Loucy (cell line): ENCODE measurements at regions not wholly inside any gene's neighbourhood (a gene's known extent, or its start where the extent isn't known, plus 50 kb on each side); places are given as distances from the start of the nearest gene placed in this dataset.

Experiments
- EZH2phosphoT487 ChIP-seq: fragments of 200-600 bp; IDR thresholded peaks from 2 replicates; pipeline ENCODE4 v1.6.1; 2018; ENCODE audit warnings: antibody characterized with exemption, mild to moderate bottlenecking, moderate library complexity, borderline replicate concordance
- TF ChIP-seq, protein P1 (sequence below): fragments of 200-600 bp; sonication (generic); conservative IDR thresholded peaks from 2 replicates; pipeline ENCODE4 v1.5.1; 2014; ENCODE audit warnings: mild to moderate bottlenecking, antibody characterized with exemption, low read length

DNA sequence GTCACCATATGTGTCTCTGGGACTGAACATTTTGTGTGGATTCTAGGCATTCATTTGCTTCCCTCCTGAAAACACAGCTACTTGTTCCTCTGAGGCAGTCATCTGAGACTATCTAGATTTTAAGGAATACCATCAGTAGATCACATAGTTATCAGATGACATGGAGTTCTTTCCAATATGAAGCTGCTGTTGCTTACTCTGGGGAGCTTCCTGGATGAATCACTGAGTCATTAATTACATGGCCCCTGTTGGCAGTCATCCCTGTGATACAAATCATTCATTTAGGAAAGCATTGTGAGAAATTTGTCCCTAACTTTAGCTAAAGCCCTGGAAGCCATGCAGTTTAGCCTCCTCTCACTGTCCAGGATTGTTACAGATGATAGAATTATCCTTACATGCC lies 98.2 kb upstream of the ARSJ start:
- TF ChIP-seq, protein P1, sequence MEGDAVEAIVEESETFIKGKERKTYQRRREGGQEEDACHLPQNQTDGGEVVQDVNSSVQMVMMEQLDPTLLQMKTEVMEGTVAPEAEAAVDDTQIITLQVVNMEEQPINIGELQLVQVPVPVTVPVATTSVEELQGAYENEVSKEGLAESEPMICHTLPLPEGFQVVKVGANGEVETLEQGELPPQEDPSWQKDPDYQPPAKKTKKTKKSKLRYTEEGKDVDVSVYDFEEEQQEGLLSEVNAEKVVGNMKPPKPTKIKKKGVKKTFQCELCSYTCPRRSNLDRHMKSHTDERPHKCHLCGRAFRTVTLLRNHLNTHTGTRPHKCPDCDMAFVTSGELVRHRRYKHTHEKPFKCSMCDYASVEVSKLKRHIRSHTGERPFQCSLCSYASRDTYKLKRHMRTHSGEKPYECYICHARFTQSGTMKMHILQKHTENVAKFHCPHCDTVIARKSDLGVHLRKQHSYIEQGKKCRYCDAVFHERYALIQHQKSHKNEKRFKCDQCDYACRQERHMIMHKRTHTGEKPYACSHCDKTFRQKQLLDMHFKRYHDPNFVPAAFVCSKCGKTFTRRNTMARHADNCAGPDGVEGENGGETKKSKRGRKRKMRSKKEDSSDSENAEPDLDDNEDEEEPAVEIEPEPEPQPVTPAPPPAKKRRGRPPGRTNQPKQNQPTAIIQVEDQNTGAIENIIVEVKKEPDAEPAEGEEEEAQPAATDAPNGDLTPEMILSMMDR: no peak
- no peak for TF ChIP-seq EZH2phosphoT487
